ENCODE measurements at regions not wholly inside any gene's neighbourhood (a gene's known extent, or its start where the extent isn't known, plus 50 kb on each side); places are given as distances from the start of the nearest gene placed in this dataset.

- no peaks in the 10 kb centered on the region for H3K79me2 ChIP-seq (ENCODE audit: insufficient read depth, low read length)
- no peaks in the 10 kb centered on the region for H3K36me3 ChIP-seq (ENCODE audit: low read length)
- H3K9me3 ChIP-seq (ENCODE audit: insufficient read depth, low read length): no peaks in the 10 kb centered on the region
- H3K9me2 ChIP-seq (replicated peaks; ENCODE audit: insufficient read depth, low read length): no peaks in the 10 kb centered on the region
- no peak overlapping the region for H3K4me3 ChIP-seq (ENCODE audit: insufficient read depth, low read length, poor library complexity, severe bottlenecking)
- H4K20me1 ChIP-seq (ENCODE audit: low read depth, low read length): no peaks in the 10 kb centered on the region
- H3F3A ChIP-seq (ENCODE audit: insufficient read depth): no peaks in the 10 kb centered on the region
- no peak overlapping the region for H2AFZ ChIP-seq (ENCODE audit: low read depth, low read length, severe bottlenecking)
- H3K27ac ChIP-seq (ENCODE audit: low read depth, low read length): no peak overlapping the region
- H3K27me3 ChIP-seq (ENCODE audit: low read length): no peaks in the 10 kb centered on the region
- H3K9ac ChIP-seq (ENCODE audit: low read length): no peak overlapping the region
- no peak for TF ChIP-seq CTCF (IDR thresholded peaks at IDR 0.05; ENCODE audit: insufficient read depth, low read length, poor library complexity, severe bottlenecking)
- no peak for TF ChIP-seq EZH2phosphoT487 (conservative IDR thresholded peaks at IDR 0.05; ENCODE audit: low read length)
- H3K4me2 ChIP-seq (ENCODE audit: low read depth, low read length, poor library complexity, severe bottlenecking): no peak overlapping the region
These were observed 59.0 kb upstream of the EN2 start for GRCh38 chr7:155398944-155399343.

- H3K27me3 ChIP-seq (ENCODE audit: low read length): no peaks in the 10 kb centered on the region
- no peak overlapping the region for H3K9ac ChIP-seq (ENCODE audit: low read length)
- no peaks in the 10 kb centered on the region for H3K79me2 ChIP-seq (ENCODE audit: insufficient read depth, low read length)
- H3K4me2 ChIP-seq (ENCODE audit: low read depth, low read length, poor library complexity, severe bottlenecking): no peak overlapping the region
- no peaks in the 10 kb centered on the region for H4K20me1 ChIP-seq (ENCODE audit: low read depth, low read length)
- TF ChIP-seq CTCF (IDR thresholded peaks at IDR 0.05; ENCODE audit: insufficient read depth, low read length, poor library complexity, severe bottlenecking) (no peak), EZH2phosphoT487 (conservative IDR thresholded peaks at IDR 0.05; ENCODE audit: low read length) (no peak)
- H3K9me3 ChIP-seq (ENCODE audit: insufficient read depth, low read length): no peaks in the 10 kb centered on the region
- H3K9me2 ChIP-seq (replicated peaks; ENCODE audit: insufficient read depth, low read length): no peaks in the 10 kb centered on the region
- no peaks in the 10 kb centered on the region for H3F3A ChIP-seq (ENCODE audit: insufficient read depth)
- no peak overlapping the region for H3K4me3 ChIP-seq (ENCODE audit: insufficient read depth, low read length, poor library complexity, severe bottlenecking)
- H2AFZ ChIP-seq (ENCODE audit: low read depth, low read length, severe bottlenecking): no peak overlapping the region
- H3K27ac ChIP-seq (ENCODE audit: low read depth, low read length): no peak overlapping the region
- no peaks in the 10 kb centered on the region for H3K36me3 ChIP-seq (ENCODE audit: low read length)
These were observed 58.4 kb upstream of the EN2 start for GRCh38 chr7:155399577-155399976.

- Histone ChIP-seq H3K9me2 (replicated peaks; ENCODE audit: insufficient read depth, low read length) (no peaks in the 10 kb centered on the region), H3K79me2 (ENCODE audit: insufficient read depth, low read length) (no peaks in the 10 kb centered on the region), H3K9ac (ENCODE audit: low read length) (no peak overlapping the region), H3K4me2 (ENCODE audit: low read depth, low read length, poor library complexity, severe bottlenecking) (no peak overlapping the region), H3K36me3 (ENCODE audit: low read length) (no peaks in the 10 kb centered on the region), H3K27me3 (ENCODE audit: low read length) (no peaks in the 10 kb centered on the region), H3K27ac (ENCODE audit: low read depth, low read length) (no peak overlapping the region), H3F3A (ENCODE audit: insufficient read depth) (no peaks in the 10 kb centered on the region), H2AFZ (ENCODE audit: low read depth, low read length, severe bottlenecking) (no peak overlapping the region), H3K9me3 (ENCODE audit: insufficient read depth, low read length) (no peaks in the 10 kb centered on the region), H3K4me3 (ENCODE audit: insufficient read depth, low read length, poor library complexity, severe bottlenecking) (no peak overlapping the region), H4K20me1 (ENCODE audit: low read depth, low read length) (no peaks in the 10 kb centered on the region)
- no peak for TF ChIP-seq CTCF (IDR thresholded peaks at IDR 0.05; ENCODE audit: insufficient read depth, low read length, poor library complexity, severe bottlenecking)
- TF ChIP-seq EZH2phosphoT487 (conservative IDR thresholded peaks at IDR 0.05; ENCODE audit: low read length): no peak
These were observed 56.7 kb upstream of the EN2 start for GRCh38 chr7:155401231-155401630.

GRCh38 chr7:155401884-155402283 is 56.0 kb upstream of the EN2 start:
- Histone ChIP-seq H3K9me3 (ENCODE audit: insufficient read depth, low read length) (no peaks in the 10 kb centered on the region), H3K79me2 (ENCODE audit: insufficient read depth, low read length) (no peaks in the 10 kb centered on the region), H3K9ac (ENCODE audit: low read length) (no peak overlapping the region), H3K27ac (ENCODE audit: low read depth, low read length) (no peak overlapping the region), H3K4me2 (ENCODE audit: low read depth, low read length, poor library complexity, severe bottlenecking) (no peak overlapping the region), H3K36me3 (ENCODE audit: low read length) (no peaks in the 10 kb centered on the region), H2AFZ (ENCODE audit: low read depth, low read length, severe bottlenecking) (no peak overlapping the region), H3F3A (ENCODE audit: insufficient read depth) (no peaks in the 10 kb centered on the region), H3K9me2 (replicated peaks; ENCODE audit: insufficient read depth, low read length) (no peaks in the 10 kb centered on the region), H3K4me3 (ENCODE audit: insufficient read depth, low read length, poor library complexity, severe bottlenecking) (no peak overlapping the region), H4K20me1 (ENCODE audit: low read depth, low read length) (no peaks in the 10 kb centered on the region), H3K27me3 (ENCODE audit: low read length) (no peaks in the 10 kb centered on the region)
- TF ChIP-seq EZH2phosphoT487 (conservative IDR thresholded peaks at IDR 0.05; ENCODE audit: low read length) (no peak), CTCF (IDR thresholded peaks at IDR 0.05; ENCODE audit: insufficient read depth, low read length, poor library complexity, severe bottlenecking) (no peak)

Measured in SU-DHL-6 (cell line).